Left lung (tissue), 4 donors: ENCODE measurements at regions not wholly inside any gene's neighbourhood (a gene's known extent, or its start where the extent isn't known, plus 50 kb on each side); places are given as distances from the start of the nearest gene placed in this dataset.

ENCODE experiments used
- ATAC-seq: fragments of 200-7000 bp; cut with Tn5 transposase; one replicate; pipeline ENCODE4 v1.9.1; 2020; ENCODE audit warnings: moderate library complexity
- DNase-seq, 4 donors: peaks; one replicate each; pipeline ENCODE4 v3.0.0-alpha.2; 2013 to 2020
- H3K27ac ChIP-seq, 2 donors: fragments of 200-600 bp; sonication (generic) in 1 of 2; one replicate each; pipeline versions ENCODE4 v1.5.0 to v1.8.0; 2020 to 2021
- H3K27me3 ChIP-seq, 2 donors: fragments of 200-600 bp; sonication (generic) in 1 of 2; one replicate each; pipeline versions ENCODE4 v1.5.0 to v1.8.0; 2020 to 2021
- H3K36me3 ChIP-seq, 2 donors: fragments of 200-600 bp; sonication (generic) in 1 of 2; one replicate each; pipeline versions ENCODE4 v1.5.0 to v1.8.0; 2020 to 2021
- H3K4me1 ChIP-seq, 2 donors: fragments of 200-600 bp; one replicate each; pipeline ENCODE4 v1.8.0; 2021
- H3K4me3 ChIP-seq, 2 donors: fragments of 200-600 bp; sonication (generic) in 1 of 2; one replicate each; pipeline versions ENCODE4 v1.5.0 to v1.8.0; 2020 to 2021; ENCODE audit warnings: mild to moderate bottlenecking in 1 of 2
- H3K9me3 ChIP-seq, 2 donors: fragments of 200-600 bp; sonication (generic) in 1 of 2; one replicate each; pipeline versions ENCODE4 v1.5.0 to v1.8.0; 2020 to 2021
- intact Hi-C, 2 donors: fragments of 100-400 bp; cut with DNase I; formaldehyde crosslinking; loops; one replicate each; pipeline versions ENCODE4 v1.11.2 to v1.14.2; 2022
- TF ChIP-seq, protein P1 (sequence below), 2 donors: fragments of 200-600 bp; sonication (generic) in 1 of 2; IDR thresholded peaks; one replicate each; pipeline versions ENCODE4 v1.5.0 to v1.8.0; 2021; ENCODE audit warnings: antibody characterized with exemption in 2 of 2
- donor health status: DM: no; HTN: yes; CAD: no.
- donor health status: DM: no; HTN: no; CAD: no.

DNA sequence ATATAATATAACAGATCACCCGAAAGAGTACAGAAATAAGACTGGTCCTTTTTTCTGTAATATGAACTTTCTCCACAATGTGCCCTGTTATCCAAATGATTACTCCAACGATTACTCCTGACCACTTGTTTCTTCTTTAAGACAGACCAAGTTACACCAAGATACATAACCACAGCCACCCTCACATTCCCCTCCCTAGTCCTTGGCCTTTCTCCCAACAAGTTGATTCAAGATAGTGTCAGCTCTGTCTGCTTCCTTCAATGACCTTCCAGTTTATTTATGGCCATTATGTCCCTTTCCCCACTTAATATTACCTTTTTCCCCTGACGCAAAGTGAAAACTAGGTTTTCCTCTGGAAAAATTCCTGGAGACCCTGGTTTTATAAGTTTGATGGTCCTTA is 397.2 kb downstream of the FAM47B start:
- no peaks in the 10 kb centered on the region for H3K4me1 ChIP-seq
- no peak overlapping the region for H3K4me3 ChIP-seq
- TF ChIP-seq, protein P1, sequence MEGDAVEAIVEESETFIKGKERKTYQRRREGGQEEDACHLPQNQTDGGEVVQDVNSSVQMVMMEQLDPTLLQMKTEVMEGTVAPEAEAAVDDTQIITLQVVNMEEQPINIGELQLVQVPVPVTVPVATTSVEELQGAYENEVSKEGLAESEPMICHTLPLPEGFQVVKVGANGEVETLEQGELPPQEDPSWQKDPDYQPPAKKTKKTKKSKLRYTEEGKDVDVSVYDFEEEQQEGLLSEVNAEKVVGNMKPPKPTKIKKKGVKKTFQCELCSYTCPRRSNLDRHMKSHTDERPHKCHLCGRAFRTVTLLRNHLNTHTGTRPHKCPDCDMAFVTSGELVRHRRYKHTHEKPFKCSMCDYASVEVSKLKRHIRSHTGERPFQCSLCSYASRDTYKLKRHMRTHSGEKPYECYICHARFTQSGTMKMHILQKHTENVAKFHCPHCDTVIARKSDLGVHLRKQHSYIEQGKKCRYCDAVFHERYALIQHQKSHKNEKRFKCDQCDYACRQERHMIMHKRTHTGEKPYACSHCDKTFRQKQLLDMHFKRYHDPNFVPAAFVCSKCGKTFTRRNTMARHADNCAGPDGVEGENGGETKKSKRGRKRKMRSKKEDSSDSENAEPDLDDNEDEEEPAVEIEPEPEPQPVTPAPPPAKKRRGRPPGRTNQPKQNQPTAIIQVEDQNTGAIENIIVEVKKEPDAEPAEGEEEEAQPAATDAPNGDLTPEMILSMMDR (IDR thresholded peaks at IDR 0.05): no peak
- H3K36me3 ChIP-seq: no peaks in the 10 kb centered on the region
- no peaks in the 10 kb centered on the region for H3K27me3 ChIP-seq
- no peak overlapping the region for H3K27ac ChIP-seq
- no peak for ATAC-seq
- no peak for DNase-seq
- no peaks in the 10 kb centered on the region for H3K9me3 ChIP-seq
- intact Hi-C loops: no loop called here

DNA sequence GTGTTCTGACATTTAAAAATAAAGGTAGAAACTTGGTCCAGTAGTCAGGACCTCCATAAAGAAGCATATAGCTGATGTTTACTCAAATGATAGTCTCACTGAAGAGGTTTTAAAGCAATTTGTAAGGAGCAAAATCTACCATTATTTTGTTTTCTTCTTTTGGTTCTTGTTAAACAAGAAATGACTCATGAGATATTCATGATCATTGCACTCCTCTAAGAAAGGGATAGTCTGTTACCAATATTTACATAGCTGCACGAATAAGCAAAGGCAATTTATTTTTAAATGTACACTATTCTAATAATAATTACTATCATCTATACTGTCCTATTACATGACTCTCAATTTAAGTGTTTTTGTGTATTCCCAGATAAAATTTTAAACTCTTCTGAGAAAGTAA is 397.9 kb downstream of the FAM47B start:
- ATAC-seq: no peak
- Histone ChIP-seq H3K4me1 (no peaks in the 10 kb centered on the region), H3K36me3 (no peaks in the 10 kb centered on the region), H3K4me3 (no peak overlapping the region), H3K9me3 (no peaks in the 10 kb centered on the region), H3K27ac (no peak overlapping the region), H3K27me3 (no peaks in the 10 kb centered on the region)
- intact Hi-C loops: no loop called here
- TF ChIP-seq, protein P1 (IDR thresholded peaks at IDR 0.05): no peak
- DNase-seq: no peak

DNA sequence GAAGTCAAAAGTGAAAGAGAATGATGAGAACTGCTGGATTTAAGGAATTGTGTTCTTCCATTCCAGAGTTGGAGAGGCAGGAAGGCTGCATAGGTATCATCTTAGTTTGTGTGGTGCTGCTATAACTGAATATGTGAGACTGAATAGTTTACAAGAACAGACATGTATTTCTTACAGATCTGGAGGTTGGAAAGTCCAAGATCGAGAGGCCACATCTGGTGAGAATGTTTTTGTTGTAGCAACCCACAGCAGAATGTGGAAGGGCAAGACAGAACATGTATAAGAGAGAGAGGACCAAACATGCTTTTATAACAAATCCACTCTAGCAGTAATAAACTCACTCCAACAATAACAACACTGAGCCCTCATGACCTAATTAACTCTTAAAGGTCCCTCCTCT is 408.6 kb downstream of the FAM47B start:
- Histone ChIP-seq H3K27me3 (no peaks in the 10 kb centered on the region), H3K4me1 (no peaks in the 10 kb centered on the region), H3K9me3 (no peaks in the 10 kb centered on the region), H3K27ac (no peak overlapping the region), H3K4me3 (no peak overlapping the region), H3K36me3 (no peaks in the 10 kb centered on the region)
- DNase-seq: no peak
- intact Hi-C loops: no loop called here
- ATAC-seq: no peak
- TF ChIP-seq, protein P1 (IDR thresholded peaks at IDR 0.05): no peak

DNA sequence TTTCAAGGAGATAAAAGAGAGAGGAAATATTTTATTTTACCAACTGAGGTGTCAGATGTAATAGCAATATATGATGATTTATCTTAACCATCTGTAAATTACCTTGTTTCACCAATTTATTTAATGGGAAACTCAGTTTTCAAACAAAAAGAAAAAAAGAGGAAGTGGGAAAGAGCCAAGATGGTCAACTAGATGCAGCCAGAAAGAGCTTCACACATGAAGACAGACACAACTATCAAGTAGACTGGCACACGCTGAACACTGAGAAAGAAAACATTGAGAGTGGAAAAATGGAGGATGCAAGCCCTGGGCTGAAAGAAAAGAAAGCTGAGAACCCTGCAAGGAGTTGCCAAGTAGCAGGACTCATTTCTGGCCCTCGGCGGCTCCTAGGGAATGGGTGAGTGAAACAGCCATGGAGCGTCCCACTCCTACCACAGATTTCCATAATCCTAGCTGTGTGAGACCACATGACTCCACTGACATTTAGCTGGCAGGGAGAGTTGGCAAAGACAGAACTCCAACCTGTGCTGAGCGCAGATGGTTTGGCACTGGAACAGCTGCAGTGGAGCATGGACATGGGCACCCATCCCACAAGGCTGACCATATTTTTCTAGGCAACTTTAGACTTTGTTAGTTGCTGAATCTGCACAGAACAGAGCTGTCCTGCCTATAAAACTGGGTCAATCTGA is 409.3 kb downstream of the FAM47B start:
- ATAC-seq (no peak), DNase-seq (no peak)
- Histone ChIP-seq H3K9me3 (no peaks in the 10 kb centered on the region), H3K4me1 (no peaks in the 10 kb centered on the region), H3K4me3 (no peak overlapping the region), H3K36me3 (no peaks in the 10 kb centered on the region), H3K27me3 (no peaks in the 10 kb centered on the region), H3K27ac (no peak overlapping the region)
- intact Hi-C loops: no loop called here
- TF ChIP-seq, protein P1 (IDR thresholded peaks at IDR 0.05): no peak

DNA sequence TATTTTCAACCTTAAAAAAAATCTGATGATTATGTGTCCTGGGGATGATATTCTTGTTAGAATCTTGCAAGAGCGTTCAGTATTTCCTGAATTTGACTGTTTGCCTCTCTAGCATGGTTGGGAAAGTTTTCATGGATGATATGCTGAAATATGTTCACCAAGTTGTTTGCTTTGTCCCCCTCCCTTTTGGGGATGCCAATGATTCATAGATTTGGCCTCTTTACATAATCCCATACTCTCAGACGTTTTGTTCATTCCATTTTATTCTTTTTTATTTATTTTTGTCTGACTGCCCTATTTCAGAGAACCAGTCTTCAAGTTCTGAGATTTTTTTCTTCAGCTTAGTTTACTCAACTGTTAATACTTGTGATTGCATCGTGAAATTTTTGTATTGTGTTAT is 415.1 kb downstream of the FAM47B start:
- no peaks in the 10 kb centered on the region for H3K27me3 ChIP-seq
- no peaks in the 10 kb centered on the region for H3K4me1 ChIP-seq
- intact Hi-C loops: no loop called here
- ATAC-seq: no peak
- no peak overlapping the region for H3K4me3 ChIP-seq
- no peaks in the 10 kb centered on the region for H3K36me3 ChIP-seq
- no peak overlapping the region for H3K27ac ChIP-seq
- TF ChIP-seq, protein P1 (IDR thresholded peaks at IDR 0.05): no peak
- no peak for DNase-seq
- H3K9me3 ChIP-seq: peaks cover 0 to 2% of the 10 kb centered on the region in 2 donors
